ENCODE measurements at regions not wholly inside any gene's neighbourhood (a gene's known extent, or its start where the extent isn't known, plus 50 kb on each side); places are given as distances from the start of the nearest gene placed in this dataset.

- Histone ChIP-seq H3K4me2 (ENCODE audit: insufficient read depth, low read length) (no peak overlapping the region), H3K4me3 (ENCODE audit: low read depth in 1 of 2, low read length in 2 of 2) (no peak overlapping the region), H2AFZ (ENCODE audit: low read depth, low read length) (no peak overlapping the region), H3K27ac (ENCODE audit: low read length) (no peak overlapping the region), H3K27me3 (ENCODE audit: insufficient read depth, low read length, poor library complexity) (peaks cover 14% of the 10 kb centered on the region), H3K9ac (ENCODE audit: low read depth, low read length) (no peak overlapping the region), H3K79me2 (ENCODE audit: insufficient read depth, low read length) (no peaks in the 10 kb centered on the region), H4K20me1 (ENCODE audit: insufficient read depth, low read length) (no peaks in the 10 kb centered on the region), H3K36me3 (ENCODE audit: insufficient read depth, low read length) (no peaks in the 10 kb centered on the region), H3K4me1 (ENCODE audit: insufficient read depth, low read length) (no peaks in the 10 kb centered on the region), H3K9me3 (ENCODE audit: insufficient read depth, low read length, severe bottlenecking) (no peaks in the 10 kb centered on the region)
- ATAC-seq (ENCODE audit: insufficient read depth, low read depth) = no peak
- TF ChIP-seq CTCF (IDR thresholded peaks at IDR 0.05; ENCODE audit: borderline replicate concordance, extremely low read depth, low read length, poor library complexity, severe bottlenecking) (no peak), EZH2 (IDR thresholded peaks at IDR 0.05; ENCODE audit: borderline replicate concordance, low read depth, low read length, severe bottlenecking) (no peak)
- DNase-seq = no peak
These were observed 276.6 kb upstream of the DIO3 start for GRCh38 chr14:101284711-101285110.

- DNase-seq (no peak), ATAC-seq (ENCODE audit: insufficient read depth, low read depth) (no peak)
- no peak overlapping the region for H3K9ac ChIP-seq (ENCODE audit: low read depth, low read length)
- no peaks in the 10 kb centered on the region for H3K4me1 ChIP-seq (ENCODE audit: insufficient read depth, low read length)
- no peaks in the 10 kb centered on the region for H3K79me2 ChIP-seq (ENCODE audit: insufficient read depth, low read length)
- no peak overlapping the region for H2AFZ ChIP-seq (ENCODE audit: low read depth, low read length)
- H3K27ac ChIP-seq (ENCODE audit: low read length) = no peak overlapping the region
- no peak overlapping the region for H3K4me3 ChIP-seq (ENCODE audit: low read depth in 1 of 2, low read length in 2 of 2)
- no peaks in the 10 kb centered on the region for H3K36me3 ChIP-seq (ENCODE audit: insufficient read depth, low read length)
- H4K20me1 ChIP-seq (ENCODE audit: insufficient read depth, low read length) = no peaks in the 10 kb centered on the region
- TF ChIP-seq EZH2 (IDR thresholded peaks at IDR 0.05; ENCODE audit: borderline replicate concordance, low read depth, low read length, severe bottlenecking) (no peak), CTCF (IDR thresholded peaks at IDR 0.05; ENCODE audit: borderline replicate concordance, extremely low read depth, low read length, poor library complexity, severe bottlenecking) (no peak)
- H3K9me3 ChIP-seq (ENCODE audit: insufficient read depth, low read length, severe bottlenecking) = no peaks in the 10 kb centered on the region
- H3K27me3 ChIP-seq (ENCODE audit: insufficient read depth, low read length, poor library complexity) = peaks cover 21% of the 10 kb centered on the region
- H3K4me2 ChIP-seq (ENCODE audit: insufficient read depth, low read length) = no peak overlapping the region
These were observed 274.9 kb upstream of the DIO3 start for GRCh38 chr14:101286271-101287018.

GRCh38 chr14:101288436-101289229 is 272.7 kb upstream of the DIO3 start:
- no peak overlapping the region for H3K9ac ChIP-seq (ENCODE audit: low read depth, low read length)
- TF ChIP-seq EZH2 (IDR thresholded peaks at IDR 0.05; ENCODE audit: borderline replicate concordance, low read depth, low read length, severe bottlenecking) (no peak), CTCF (IDR thresholded peaks at IDR 0.05; ENCODE audit: borderline replicate concordance, extremely low read depth, low read length, poor library complexity, severe bottlenecking) (no peak)

More at GRCh38 chr14:101288436-101289229, 272.7 kb upstream of the DIO3 start:
- Histone ChIP-seq H2AFZ (ENCODE audit: low read depth, low read length) (no peak overlapping the region), H4K20me1 (ENCODE audit: insufficient read depth, low read length) (no peaks in the 10 kb centered on the region), H3K79me2 (ENCODE audit: insufficient read depth, low read length) (no peaks in the 10 kb centered on the region), H3K9me3 (ENCODE audit: insufficient read depth, low read length, severe bottlenecking) (no peaks in the 10 kb centered on the region), H3K27me3 (ENCODE audit: insufficient read depth, low read length, poor library complexity) (peaks cover 28% of the 10 kb centered on the region), H3K36me3 (ENCODE audit: insufficient read depth, low read length) (no peaks in the 10 kb centered on the region), H3K4me2 (ENCODE audit: insufficient read depth, low read length) (no peak overlapping the region), H3K27ac (ENCODE audit: low read length) (no peak overlapping the region), H3K4me1 (ENCODE audit: insufficient read depth, low read length) (no peaks in the 10 kb centered on the region), H3K4me3 (ENCODE audit: low read depth in 1 of 2, low read length in 2 of 2) (no peak overlapping the region)
- ATAC-seq (ENCODE audit: insufficient read depth, low read depth) (no peak), DNase-seq (no peak)
